Hematopoietic multipotent progenitor cell treated with erythropoietin and hydrocortisone succinate and interleukin-3 and kit ligand, for 8 days (in vitro differentiated cells): ENCODE measurements at regions not wholly inside any gene's neighbourhood (a gene's known extent, or its start where the extent isn't known, plus 50 kb on each side); places are given as distances from the start of the nearest gene placed in this dataset.

Source experiments
- DNase-seq: peaks from one replicate; pipeline ENCODE4 v3.0.0-alpha.2; 2015

DNA sequence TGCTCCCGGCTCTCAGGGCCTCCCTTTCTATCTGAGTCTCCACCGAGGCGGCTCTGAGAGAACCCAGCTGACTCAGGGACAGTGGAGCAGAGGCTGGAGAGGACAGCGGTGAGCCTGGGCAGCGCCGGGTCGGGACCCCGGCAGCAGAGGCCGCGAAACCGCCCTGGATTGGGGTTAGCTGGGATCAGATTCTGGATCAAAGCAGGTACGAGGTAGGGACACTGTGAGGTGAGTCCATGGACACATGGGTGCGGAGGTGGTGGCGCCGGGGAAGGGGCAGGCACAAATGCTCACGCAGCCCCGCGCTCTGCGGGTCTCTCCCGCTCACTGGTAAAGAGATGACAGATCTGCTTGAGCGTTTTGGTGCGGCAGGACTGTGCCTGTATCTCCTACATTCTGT, 146.4 kb upstream of the GGTLC1 start:
- no peak for DNase-seq

DNA sequence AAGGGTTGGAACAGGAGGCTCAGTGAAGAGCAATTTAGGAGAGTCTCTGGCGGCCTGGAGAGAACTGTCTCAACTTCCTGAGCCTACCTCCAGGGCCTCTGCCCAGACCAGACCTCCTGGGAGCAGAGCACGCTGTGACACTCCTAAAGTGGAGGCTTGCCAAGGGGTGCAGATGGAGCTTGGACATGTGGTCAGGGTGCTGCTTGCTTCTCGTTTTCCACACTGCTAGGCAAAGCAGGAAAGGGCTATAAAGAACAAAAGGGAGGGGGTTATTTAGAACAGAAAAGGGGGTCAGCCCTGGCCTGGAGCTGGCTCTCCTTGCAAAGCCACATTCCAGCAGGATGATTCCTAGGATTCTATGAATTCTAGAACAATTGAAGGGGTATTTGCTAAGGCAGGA, 145.7 kb upstream of the GGTLC1 start:
- DNase-seq = no peak

- DNase-seq = no peak
Observed at GRCh38 chr20:24132246-24132645, 143.7 kb upstream of the GGTLC1 start.

DNA sequence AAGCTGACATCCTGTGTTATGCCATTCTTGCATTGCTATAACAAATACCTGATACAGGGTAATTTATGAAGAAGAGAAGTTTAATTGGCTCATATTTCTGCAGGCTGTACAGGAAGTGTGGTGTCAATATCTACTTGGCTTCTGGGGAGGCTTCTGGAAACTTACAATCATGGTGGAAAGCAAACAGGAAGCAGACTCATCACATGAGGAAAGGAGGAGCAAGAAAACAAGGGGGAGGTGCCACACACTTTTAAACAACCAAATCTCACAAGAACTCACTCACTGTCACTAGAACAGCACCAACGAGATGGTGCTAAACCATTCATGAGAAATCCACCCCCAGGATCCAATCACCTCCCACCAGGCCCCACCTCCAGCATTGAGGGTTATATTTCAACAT, 143.1 kb upstream of the GGTLC1 start:
- DNase-seq = no peak

DNA sequence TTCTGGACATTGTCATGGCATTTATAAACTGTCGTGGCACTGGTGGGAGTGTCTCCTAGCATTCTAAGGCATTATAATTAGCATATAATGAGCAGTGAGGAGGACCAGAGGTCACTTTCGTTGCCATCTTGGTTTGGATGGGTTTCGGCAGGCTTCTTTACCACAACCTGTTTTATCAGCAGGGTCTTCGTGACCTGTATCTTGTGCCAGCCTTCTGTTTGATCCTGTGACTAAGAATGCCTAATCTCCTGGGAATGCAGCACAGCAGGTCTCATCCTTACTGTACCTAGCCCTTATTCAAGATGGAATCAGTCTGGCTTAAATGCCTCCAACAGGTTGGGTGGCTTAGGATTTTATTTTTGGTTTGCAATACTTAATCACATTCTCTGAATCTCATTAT, 142.7 kb upstream of the GGTLC1 start:
- DNase-seq = no peak

DNA sequence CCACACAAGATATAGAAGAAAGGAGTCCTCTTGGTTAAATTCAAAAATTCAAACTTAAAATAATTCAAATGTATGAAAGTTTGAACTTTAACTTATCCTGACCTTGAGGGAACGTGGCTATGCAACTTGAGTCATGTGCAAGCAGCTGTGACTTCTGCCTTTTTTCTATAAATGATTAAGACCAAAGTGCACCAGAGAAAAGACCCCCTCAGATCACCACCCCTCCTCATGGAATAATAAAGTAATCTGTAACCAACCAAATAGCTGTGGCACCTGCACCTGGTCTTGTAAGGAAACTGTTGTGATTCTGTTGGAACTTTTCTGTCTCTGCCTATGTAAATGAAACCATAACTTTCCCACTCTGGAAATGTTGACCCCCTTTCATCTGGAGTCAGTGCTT, 141.1 kb upstream of the GGTLC1 start:
- DNase-seq = no peak

DNA sequence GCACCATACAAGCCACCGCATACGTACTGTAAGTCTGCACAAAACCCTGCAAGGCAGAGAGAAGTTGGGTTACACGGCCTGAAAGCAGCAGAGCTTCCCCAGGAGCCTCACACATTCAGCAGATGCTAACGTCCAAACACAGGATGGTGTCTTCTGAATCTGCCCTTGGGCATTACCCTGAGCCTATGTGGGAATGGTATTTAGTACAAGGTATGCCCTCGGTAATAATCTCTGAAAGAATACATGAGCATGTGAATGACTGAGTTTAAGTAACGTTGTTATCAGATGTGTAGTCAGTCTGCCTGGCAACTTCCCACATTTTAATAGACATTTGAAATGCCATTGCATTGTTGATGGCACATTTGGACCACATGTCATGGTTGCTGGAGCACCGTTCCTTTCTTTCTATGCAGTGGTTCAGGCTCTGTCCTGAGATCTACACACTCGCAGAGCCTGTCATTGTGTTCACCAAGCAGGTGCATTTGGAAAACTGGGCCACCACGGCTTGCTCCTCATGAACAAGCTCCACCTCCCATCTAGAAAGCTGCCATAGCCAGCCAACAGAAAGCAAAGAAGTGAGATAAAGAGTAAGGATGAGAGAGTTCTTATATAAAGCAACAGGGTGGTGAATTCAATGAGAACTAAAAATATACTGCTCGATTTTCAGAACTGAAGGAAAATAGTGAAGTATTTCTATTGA, 136.5 kb upstream of the GGTLC1 start:
- no peak for DNase-seq

DNA sequence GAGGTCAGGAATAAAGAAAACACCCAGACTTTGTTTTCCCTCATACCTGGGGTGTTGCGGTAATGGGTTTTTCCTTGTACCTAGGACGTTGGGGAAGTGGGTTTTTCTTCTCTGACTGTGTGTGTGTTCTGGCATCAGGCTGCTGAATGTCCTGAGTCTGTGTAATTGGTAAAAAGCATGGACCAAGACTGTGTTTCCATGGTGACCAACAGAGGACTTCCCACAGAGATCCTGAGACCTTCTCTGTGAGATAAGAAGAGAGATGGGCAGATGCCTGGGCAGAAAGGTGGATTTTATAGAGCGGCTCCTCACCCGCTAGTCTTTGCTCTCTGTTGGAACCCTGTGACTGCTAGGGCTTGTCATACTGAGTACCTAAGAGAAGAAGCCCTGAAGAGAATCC, 135.4 kb upstream of the GGTLC1 start:
- no peak for DNase-seq

DNA sequence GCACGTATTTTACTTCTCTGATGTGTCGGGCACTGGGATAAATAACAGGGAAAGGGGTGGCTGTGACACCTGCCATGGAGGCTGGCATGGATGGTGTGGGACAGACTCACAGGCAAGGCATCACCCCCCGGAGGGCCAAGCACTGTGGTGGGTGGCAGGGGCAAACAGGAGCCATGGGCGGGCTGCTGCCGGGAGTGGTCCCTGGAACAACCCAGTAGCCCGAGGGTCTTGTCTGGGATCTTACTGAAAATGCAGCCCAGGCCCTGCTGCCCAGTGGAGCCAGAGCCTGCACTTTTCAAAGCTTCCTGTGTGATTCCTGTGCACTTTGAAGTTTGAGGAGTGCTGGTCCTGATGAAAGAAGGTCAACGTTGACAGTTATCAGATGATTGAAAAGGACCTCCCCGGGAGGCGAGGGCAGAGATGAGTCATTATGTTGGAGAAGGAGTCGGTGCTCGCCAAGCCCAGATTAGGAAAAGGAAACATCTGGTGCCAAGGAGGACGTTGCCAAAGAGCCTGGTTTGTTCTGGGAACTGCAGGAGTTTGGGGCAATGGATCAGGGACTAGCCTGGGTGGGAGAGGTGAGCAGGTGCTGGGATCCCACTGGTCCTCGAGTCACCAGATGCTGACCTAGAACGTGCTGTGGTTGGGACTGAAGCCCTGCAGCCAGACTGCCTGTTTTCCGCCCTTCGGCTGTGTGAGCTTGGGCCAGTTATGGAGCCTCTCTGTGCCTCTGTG, 130.0 kb upstream of the GGTLC1 start:
- DNase-seq = no peak

DNA sequence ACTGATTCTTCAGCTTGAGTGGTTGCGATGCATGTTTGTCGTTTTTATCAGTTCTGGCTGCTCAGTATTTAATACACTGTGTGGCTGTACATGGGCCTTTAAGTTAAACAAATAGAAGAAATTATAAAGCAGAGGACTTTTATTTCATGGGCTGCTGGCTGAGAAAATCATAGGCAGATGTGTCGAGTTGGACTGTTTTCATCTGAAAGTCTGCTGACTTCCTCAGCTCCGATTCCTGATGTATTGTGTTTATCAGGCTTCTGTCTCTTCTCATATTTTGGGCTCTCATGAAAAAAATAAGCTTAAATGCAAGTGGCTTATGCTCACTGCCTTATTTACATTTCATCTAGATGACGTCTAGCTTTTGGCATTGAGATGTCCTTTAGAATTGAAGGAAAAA, 129.5 kb upstream of the GGTLC1 start:
- DNase-seq = no peak

GRCh38 chr20:24117383-24117782, 128.8 kb upstream of the GGTLC1 start:
- DNase-seq = no peak

DNA sequence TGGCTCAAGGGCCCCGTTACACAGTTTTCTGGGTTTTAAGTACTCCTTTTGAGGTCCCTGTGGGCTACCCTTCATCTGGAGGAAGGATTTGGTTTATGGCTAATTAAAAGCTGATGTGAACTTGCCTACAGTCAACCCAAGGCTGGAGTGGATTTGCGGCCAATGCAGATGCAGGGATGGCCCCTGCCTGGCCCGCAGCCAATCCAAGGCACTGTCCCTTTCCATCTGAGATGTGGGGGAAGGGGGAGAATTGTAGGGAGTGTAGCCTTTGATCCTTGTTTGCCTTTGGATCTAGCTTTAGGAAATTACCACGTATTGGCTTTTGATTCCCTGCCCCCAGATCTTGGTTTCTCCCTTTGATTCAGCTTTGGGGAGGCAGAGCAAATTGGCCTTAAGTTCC, 128.0 kb upstream of the GGTLC1 start:
- no peak for DNase-seq

GRCh38 chr20:24112360-24112759, 123.8 kb upstream of the GGTLC1 start:
- DNase-seq = no peak

GRCh38 chr20:24111858-24112257, 123.3 kb upstream of the GGTLC1 start:
- no peak for DNase-seq

- DNase-seq = no peak
Observed at GRCh38 chr20:24109537-24109936, 121.0 kb upstream of the GGTLC1 start.

DNA sequence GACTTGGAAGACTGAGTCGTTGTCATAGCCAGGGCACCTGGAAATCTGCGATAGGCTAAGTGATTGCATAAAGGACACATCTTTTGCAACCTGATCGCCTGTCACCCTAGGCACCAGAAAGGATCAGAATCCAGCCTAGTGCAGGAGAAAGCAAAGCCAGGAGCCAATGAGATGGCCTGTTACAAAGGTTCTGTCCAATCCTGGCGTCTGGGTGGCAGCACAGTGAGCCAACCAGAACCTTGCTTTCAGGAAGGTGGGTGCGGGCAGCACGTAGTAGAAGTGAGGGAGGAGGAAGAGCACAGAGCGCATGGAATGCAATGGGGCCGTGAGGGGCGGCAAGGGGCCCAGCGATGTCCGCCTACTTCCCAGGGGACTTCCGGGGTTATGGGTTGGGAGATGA, 120.4 kb upstream of the GGTLC1 start:
- no peak for DNase-seq

- DNase-seq = no peak
Observed at GRCh38 chr20:24108581-24108980, 120.0 kb upstream of the GGTLC1 start.

DNA sequence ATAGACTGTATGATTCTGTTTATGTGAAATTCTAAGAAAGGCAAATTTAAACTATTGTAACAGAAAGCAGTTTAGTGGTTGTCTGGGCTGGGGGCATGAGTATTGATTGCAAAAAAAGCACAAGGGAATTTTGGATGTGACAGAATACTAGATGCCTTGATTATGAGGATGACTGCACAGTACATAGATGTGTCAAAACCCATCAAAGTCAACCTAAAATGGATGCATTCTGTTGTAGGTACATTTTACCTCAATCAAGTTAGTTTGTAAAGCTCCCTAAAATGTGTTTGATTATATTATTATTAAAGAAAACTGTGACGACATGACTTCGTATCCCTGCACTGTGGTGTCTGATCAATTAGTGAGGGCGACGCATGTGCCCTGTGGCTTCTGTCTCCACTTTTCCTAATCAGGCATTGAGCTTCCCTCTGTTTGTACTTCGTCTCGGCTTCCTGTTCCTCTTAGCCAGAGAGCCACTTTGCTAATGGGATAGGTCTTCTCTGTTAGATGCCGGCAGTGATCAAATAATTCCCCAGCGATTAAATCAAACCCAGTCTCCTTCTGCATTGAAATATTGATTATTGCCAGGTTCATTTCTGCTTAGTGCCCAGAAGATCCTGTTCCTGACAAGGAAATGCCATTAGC, 118.3 kb upstream of the GGTLC1 start:
- no peak for DNase-seq

DNA sequence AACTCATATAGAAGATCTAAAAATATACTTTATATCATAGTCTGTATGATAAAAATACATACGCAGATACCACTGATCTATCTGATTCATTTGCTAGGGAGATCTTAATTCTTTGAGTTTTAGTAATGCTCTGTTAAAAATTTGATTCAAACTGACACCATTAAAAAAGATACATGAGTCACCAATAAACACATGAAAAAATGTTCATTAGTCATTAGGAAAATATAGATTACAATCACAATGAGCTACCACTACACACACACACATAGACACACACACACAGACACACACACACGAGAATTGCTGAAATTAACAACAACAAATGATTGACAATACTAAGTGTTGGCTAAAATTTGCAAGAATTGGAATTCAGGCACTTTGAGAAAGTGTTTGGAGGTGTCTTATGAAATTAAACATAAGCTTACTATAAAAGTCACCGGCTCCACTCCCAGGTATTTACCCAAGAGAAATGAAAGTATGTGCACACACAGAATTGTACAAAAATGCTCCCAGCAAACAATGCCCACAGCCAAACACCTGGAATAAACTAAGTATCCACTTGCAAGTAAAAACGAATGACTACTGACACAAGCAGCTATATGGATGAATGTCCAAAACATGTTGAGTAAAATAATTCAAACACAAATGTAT, 117.7 kb upstream of the GGTLC1 start:
- DNase-seq = no peak

- DNase-seq = no peak
Observed at GRCh38 chr20:24102749-24103333, 114.3 kb upstream of the GGTLC1 start.

GRCh38 chr20:24102290-24102689, 113.7 kb upstream of the GGTLC1 start:
- DNase-seq = peak; percentile 9

GRCh38 chr20:24100370-24101011, 111.9 kb upstream of the GGTLC1 start:
- DNase-seq = peak; percentile 57

- DNase-seq = no peak
Observed at GRCh38 chr20:24098886-24099285, 110.3 kb upstream of the GGTLC1 start.
